NCI-H446 (cell line): ENCODE measurements at regions not wholly inside any gene's neighbourhood (a gene's known extent, or its start where the extent isn't known, plus 50 kb on each side); places are given as distances from the start of the nearest gene placed in this dataset.
"Not testable (repeated sequence)": the region's sequence is repeated elsewhere in the genome, so short reads cannot be mapped to it uniquely, and the experiment has no call there.

Experiments
- DNase-seq, 2 experiments: peaks; one replicate each; lab custom pipeline; 2025; lab: John Stamatoyannopoulos, UW

- no peak for DNase-seq
Observed at GRCh38 chr12:94856324-94856723, 147.2 kb downstream of the NDUFA12 start.

GRCh38 chr12:94855853-94856252 lies 147.6 kb downstream of the NDUFA12 start:
- no peak for DNase-seq

- no peak for DNase-seq
Observed at GRCh38 chr12:94851396-94852028, 152.0 kb downstream of the NDUFA12 start.

- no peak for DNase-seq
Observed at GRCh38 chr12:94849411-94849976, 154.0 kb downstream of the NDUFA12 start.

GRCh38 chr12:94848966-94849365 lies 154.5 kb downstream of the NDUFA12 start:
- DNase-seq: no peak

GRCh38 chr12:94845110-94845509 lies 158.4 kb downstream of the NDUFA12 start:
- no peak for DNase-seq

- DNase-seq: no peak
Observed at GRCh38 chr12:94844452-94844851, 159.0 kb downstream of the NDUFA12 start.

GRCh38 chr12:94841904-94842610 lies 161.4 kb downstream of the NDUFA12 start:
- no peak for DNase-seq

- DNase-seq: peak in 1 of 2 experiments; percentile 18
Observed at GRCh38 chr12:94841177-94841576, 162.3 kb downstream of the NDUFA12 start.

- no peak for DNase-seq
Observed at GRCh38 chr12:94839347-94839746, 164.2 kb downstream of the NDUFA12 start.

GRCh38 chr12:94836952-94837670 lies 166.4 kb downstream of the NDUFA12 start:
- DNase-seq: not testable (repeated sequence)

GRCh38 chr12:94834036-94834625 lies 169.4 kb downstream of the NDUFA12 start:
- DNase-seq: no peak

- DNase-seq: peak in 1 of 2 experiments; percentile 38
Observed at GRCh38 chr12:94832780-94833681, 170.5 kb downstream of the NDUFA12 start.

GRCh38 chr12:94832105-94832504 lies 171.4 kb downstream of the NDUFA12 start:
- no peak for DNase-seq

GRCh38 chr12:94831081-94831751 lies 172.3 kb downstream of the NDUFA12 start:
- no peak for DNase-seq

- no peak for DNase-seq
Observed at GRCh38 chr12:94829552-94829951, 173.9 kb downstream of the NDUFA12 start.

- no peak for DNase-seq
Observed at GRCh38 chr12:94819011-94819410, 168.7 kb upstream of the TMCC3 start.

- DNase-seq: no peak
Observed at GRCh38 chr12:94817695-94818075, 167.3 kb upstream of the TMCC3 start.

GRCh38 chr12:94817201-94817600 lies 166.8 kb upstream of the TMCC3 start:
- DNase-seq: not testable (repeated sequence)

GRCh38 chr12:94816746-94817145 lies 166.4 kb upstream of the TMCC3 start:
- not testable (repeated sequence) for DNase-seq

- DNase-seq: no peak
Observed at GRCh38 chr12:94815958-94816357, 165.6 kb upstream of the TMCC3 start.
